Caco-2 (cell line): ENCODE measurements at regions not wholly inside any gene's neighbourhood (a gene's known extent, or its start where the extent isn't known, plus 50 kb on each side); places are given as distances from the start of the nearest gene placed in this dataset.

Source experiments
- BruUV-seq: library from RNA; stranded (reverse); fragments of 400-500 nt; replicated peaks from 2 replicates; lab custom pipeline; 2021; lab: Mats Ljungman, UMichigan
- CTCF ChIA-PET: fragments of 300-600 bp; sonication (Branson Sonifier 250); formaldehyde crosslinking; loops from one replicate; lab custom pipeline; 2022; ENCODE audit warnings: antibody characterized with exemption; lab: Charles Lee
- POLR2A ChIA-PET: fragments of 300-600 bp; sonication (Branson Sonifier 250); formaldehyde crosslinking; loops from one replicate; lab custom pipeline; 2022; ENCODE audit warnings: antibody characterized with exemption; lab: Charles Lee
- DNase-seq, 2 experiments: peaks; one replicate each; pipeline versions ENCODE4 v3.0.0 to v3.0.0-alpha.2; 2020 to 2022
- H3K27me3 ChIP-seq: replicated peaks from 2 replicates; pipeline ENCODE4 v1.6.0; 2011; ENCODE audit warnings: low read length; ENCODE audit not compliant: control insufficient read depth, insufficient read depth
- H3K36me3 ChIP-seq: 2 replicates; pipeline ENCODE4 v1.5.1; 2011; ENCODE audit warnings: low read length; ENCODE audit not compliant: control insufficient read depth, insufficient read depth
- H3K4me1 ChIP-seq: fragments of 250-450 bp; sonication (Bioruptor Pico); 2 replicates; pipeline ENCODE4 v1.5.1; 2020; ENCODE audit warnings: mild to moderate bottlenecking
- H3K4me3 ChIP-seq: 2 replicates; pipeline ENCODE4 v1.5.1; 2011; ENCODE audit warnings: low read depth, mild to moderate bottlenecking, control low read depth, low read length
- H3K9me3 ChIP-seq: fragments of 250-450 bp; sonication (Bioruptor Pico); 2 replicates; pipeline ENCODE4 v1.5.1; 2020; ENCODE audit warnings: mild to moderate bottlenecking, moderate library complexity
- H3K27ac Mint-ChIP-seq: one replicate; pipeline ENCODE4 v1.8.0; 2022; ENCODE audit warnings: mixed read lengths; ENCODE audit not compliant: unreplicated experiment
- H3K27me3 Mint-ChIP-seq: one replicate; pipeline ENCODE4 v1.8.0; 2022; ENCODE audit warnings: mixed read lengths; ENCODE audit not compliant: insufficient read depth, unreplicated experiment
- H3K36me3 Mint-ChIP-seq: one replicate; pipeline ENCODE4 v1.8.0; 2022; ENCODE audit warnings: mild to moderate bottlenecking, mixed read lengths; ENCODE audit not compliant: insufficient read depth, unreplicated experiment
- H3K4me1 Mint-ChIP-seq: one replicate; pipeline ENCODE4 v1.8.0; 2022; ENCODE audit warnings: low read depth, mixed read lengths; ENCODE audit not compliant: unreplicated experiment
- H3K4me3 Mint-ChIP-seq: one replicate; pipeline ENCODE4 v1.8.0; 2022; ENCODE audit warnings: mild to moderate bottlenecking, moderate library complexity, mixed read lengths; ENCODE audit not compliant: unreplicated experiment
- H3K9me3 Mint-ChIP-seq: one replicate; pipeline ENCODE4 v1.8.0; 2022; ENCODE audit warnings: mixed read lengths; ENCODE audit not compliant: unreplicated experiment
- intact Hi-C: fragments of 100-400 bp; cut with micrococcal nuclease; formaldehyde crosslinking; loops from one replicate; pipeline ENCODE4 v1.10.0; 2022; ENCODE audit not compliant: unreplicated experiment
- TF ChIP-seq, protein P1 (sequence below), 2 experiments: fragments of 200-600 bp in 1 of 2; IDR thresholded peaks; 1 replicate in 1 of 2; 2 replicates in 1 of 2; pipeline versions ENCODE4 v1.5.1 to v1.8.0; 2011 to 2022; ENCODE audit warnings: antibody characterized with exemption in 1 of 2, control low read depth in 1 of 2, inconsistent platforms in 1 of 2, low read depth in 1 of 2, low read length in 1 of 2, mild to moderate bottlenecking in 1 of 2, moderate library complexity in 1 of 2; ENCODE audit not compliant: insufficient read depth in 1 of 2, severe bottlenecking in 1 of 2, unreplicated experiment in 1 of 2

DNA sequence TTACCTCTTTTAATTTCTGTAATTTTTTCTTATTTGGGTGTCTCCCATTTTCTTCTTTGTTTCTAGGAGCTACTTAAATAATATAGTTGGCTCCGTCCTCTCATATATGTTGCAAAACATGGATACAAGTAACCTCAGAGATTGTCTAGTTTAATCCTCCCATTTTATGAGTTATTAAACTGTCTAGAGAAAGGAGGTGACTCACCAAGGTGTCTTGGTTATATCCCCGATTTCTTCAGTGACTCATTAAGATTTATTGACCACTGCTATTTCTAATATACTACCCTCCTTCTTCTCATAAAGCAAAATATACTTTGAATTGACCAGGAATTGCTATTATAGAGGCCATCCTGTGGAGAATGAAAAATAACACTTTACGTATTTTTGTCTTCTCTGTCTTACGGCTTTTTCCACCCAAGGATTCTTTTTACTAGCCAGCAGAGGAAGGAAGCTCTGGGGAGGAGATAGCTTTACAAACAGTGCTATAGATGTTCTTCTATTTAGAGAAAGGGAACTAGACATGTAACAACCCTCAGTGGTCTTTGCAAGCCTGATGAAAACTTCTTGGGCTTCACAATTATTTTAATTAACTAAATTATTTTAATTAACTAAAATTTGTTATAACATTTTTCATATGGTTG lies 300.4 kb upstream of the TNP1 start:
- BruUV-seq, result no TSS peak
- Mint-ChIP-seq H3K4me3 (no peak overlapping the region), H3K4me1 (no peaks in the 10 kb centered on the region), H3K27ac (no peak overlapping the region), H3K36me3 (no peaks in the 10 kb centered on the region), H3K9me3 (no peaks in the 10 kb centered on the region), H3K27me3 (peaks cover 12% of the 10 kb centered on the region)
- H3K36me3 ChIP-seq, result no peaks in the 10 kb centered on the region
- no peak for DNase-seq
- no peak overlapping the region for H3K4me3 ChIP-seq
- TF ChIP-seq, protein P1, sequence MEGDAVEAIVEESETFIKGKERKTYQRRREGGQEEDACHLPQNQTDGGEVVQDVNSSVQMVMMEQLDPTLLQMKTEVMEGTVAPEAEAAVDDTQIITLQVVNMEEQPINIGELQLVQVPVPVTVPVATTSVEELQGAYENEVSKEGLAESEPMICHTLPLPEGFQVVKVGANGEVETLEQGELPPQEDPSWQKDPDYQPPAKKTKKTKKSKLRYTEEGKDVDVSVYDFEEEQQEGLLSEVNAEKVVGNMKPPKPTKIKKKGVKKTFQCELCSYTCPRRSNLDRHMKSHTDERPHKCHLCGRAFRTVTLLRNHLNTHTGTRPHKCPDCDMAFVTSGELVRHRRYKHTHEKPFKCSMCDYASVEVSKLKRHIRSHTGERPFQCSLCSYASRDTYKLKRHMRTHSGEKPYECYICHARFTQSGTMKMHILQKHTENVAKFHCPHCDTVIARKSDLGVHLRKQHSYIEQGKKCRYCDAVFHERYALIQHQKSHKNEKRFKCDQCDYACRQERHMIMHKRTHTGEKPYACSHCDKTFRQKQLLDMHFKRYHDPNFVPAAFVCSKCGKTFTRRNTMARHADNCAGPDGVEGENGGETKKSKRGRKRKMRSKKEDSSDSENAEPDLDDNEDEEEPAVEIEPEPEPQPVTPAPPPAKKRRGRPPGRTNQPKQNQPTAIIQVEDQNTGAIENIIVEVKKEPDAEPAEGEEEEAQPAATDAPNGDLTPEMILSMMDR (IDR thresholded peaks at IDR 0.05; ENCODE audit: insufficient read depth in 1 of 2, low read depth in 1 of 2, low read length in 1 of 2, severe bottlenecking in 1 of 2, unreplicated experiment in 1 of 2), result no peak
- H3K4me1 ChIP-seq, result no peaks in the 10 kb centered on the region
- POLR2A ChIA-PET, result no interaction called here
- no peaks in the 10 kb centered on the region for H3K9me3 ChIP-seq
- CTCF ChIA-PET, result interaction anchor here (0.7 kb wide), 2 partner anchors 175 to 179 kb away, joined by 3 to 8 read pairs; no protein-coding TSS in a partner anchor
- peaks cover 1% of the 10 kb centered on the region; the same call in 1 of the 2 replicates for H3K27me3 ChIP-seq
- intact Hi-C loops, result no loop called here

DNA sequence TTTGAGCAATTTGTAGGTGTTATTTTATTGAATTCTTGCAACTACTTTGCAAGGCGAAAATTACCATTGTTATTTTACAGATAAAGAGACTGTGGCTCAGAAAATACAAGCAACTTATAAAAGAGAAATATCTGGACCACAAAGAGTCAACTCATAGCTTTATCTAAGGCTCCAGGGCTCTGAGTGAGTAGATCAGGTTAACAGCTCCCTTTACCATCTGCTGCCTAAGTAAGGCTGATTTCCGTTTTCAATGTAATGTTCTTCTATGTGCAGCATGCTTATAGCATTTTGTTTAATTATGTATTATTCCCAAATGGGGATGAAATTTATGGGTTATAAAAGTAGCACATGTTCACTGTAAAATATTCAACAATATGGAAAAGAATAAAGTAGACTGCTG lies 299.1 kb upstream of the TNP1 start:
- H3K36me3 ChIP-seq, result no peaks in the 10 kb centered on the region
- H3K4me1 Mint-ChIP-seq, result no peaks in the 10 kb centered on the region
- H3K4me3 Mint-ChIP-seq, result no peak overlapping the region
- peaks cover 1% of the 10 kb centered on the region; the same call in 1 of the 2 replicates for H3K27me3 ChIP-seq
- H3K4me3 ChIP-seq, result no peak overlapping the region
- H3K4me1 ChIP-seq, result no peaks in the 10 kb centered on the region
- H3K9me3 ChIP-seq, result no peaks in the 10 kb centered on the region
- peaks cover 9% of the 10 kb centered on the region for H3K27me3 Mint-ChIP-seq
- ChIA-PET POLR2A (no interaction called here), CTCF (no interaction called here)
- DNase-seq, result no peak
- no peaks in the 10 kb centered on the region for H3K36me3 Mint-ChIP-seq
- TF ChIP-seq, protein P1 (IDR thresholded peaks at IDR 0.05; ENCODE audit: insufficient read depth in 1 of 2, low read depth in 1 of 2, low read length in 1 of 2, severe bottlenecking in 1 of 2, unreplicated experiment in 1 of 2), result no peak
- H3K9me3 Mint-ChIP-seq, result no peaks in the 10 kb centered on the region
- intact Hi-C loops, result no loop called here
- BruUV-seq, result no TSS peak
- H3K27ac Mint-ChIP-seq, result no peak overlapping the region

DNA sequence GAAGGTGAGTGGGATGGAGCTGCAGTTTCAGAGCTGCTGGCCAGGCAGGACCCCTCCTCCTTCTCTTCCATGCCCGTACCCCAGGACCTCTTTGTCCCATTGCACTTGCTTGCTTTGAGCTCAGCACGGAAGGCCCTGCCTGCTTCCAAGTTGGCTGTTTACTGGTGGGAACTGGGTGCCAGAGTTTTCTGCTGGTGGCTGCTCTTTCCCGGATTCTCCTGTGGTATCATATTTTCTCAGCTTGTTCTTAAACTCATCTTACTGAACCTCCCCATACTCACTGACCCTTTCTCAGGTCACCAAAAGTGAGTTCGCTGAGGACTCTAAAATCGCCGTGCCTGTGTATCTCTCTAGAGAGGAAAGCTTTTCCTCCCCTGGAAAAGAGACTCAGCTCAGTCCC lies 297.7 kb upstream of the TNP1 start:
- H3K9me3 Mint-ChIP-seq, result no peaks in the 10 kb centered on the region
- H3K4me1 Mint-ChIP-seq, result no peaks in the 10 kb centered on the region
- peaks cover 9% of the 10 kb centered on the region for H3K27me3 Mint-ChIP-seq
- H3K27ac Mint-ChIP-seq, result no peak overlapping the region
- no peaks in the 10 kb centered on the region for H3K36me3 Mint-ChIP-seq
- POLR2A ChIA-PET, result no interaction called here
- intact Hi-C loops, result no loop called here
- no TSS peak for BruUV-seq
- no peak overlapping the region for H3K4me3 ChIP-seq
- H3K27me3 ChIP-seq, result peaks cover 1% of the 10 kb centered on the region; the same call in 1 of the 2 replicates
- no peaks in the 10 kb centered on the region for H3K4me1 ChIP-seq
- TF ChIP-seq, protein P1 (IDR thresholded peaks at IDR 0.05; ENCODE audit: insufficient read depth in 1 of 2, low read depth in 1 of 2, low read length in 1 of 2, severe bottlenecking in 1 of 2, unreplicated experiment in 1 of 2), result no peak
- no peak overlapping the region for H3K4me3 Mint-ChIP-seq
- DNase-seq, result no peak
- H3K9me3 ChIP-seq, result no peaks in the 10 kb centered on the region
- CTCF ChIA-PET, result no interaction called here
- H3K36me3 ChIP-seq, result no peaks in the 10 kb centered on the region
